Choroid plexus epithelial cell (primary cell): ENCODE measurements at regions not wholly inside any gene's neighbourhood (a gene's known extent, or its start where the extent isn't known, plus 50 kb on each side); places are given as distances from the start of the nearest gene placed in this dataset.

Experiments
- DNase-seq: peaks from one replicate; pipeline ENCODE4 v3.0.0-alpha.2; 2010; ENCODE audit warnings: low read depth
- H3K4me3 ChIP-seq: 2 replicates; pipeline ENCODE4 v1.5.1; 2011; ENCODE audit warnings: low read depth, mild to moderate bottlenecking, control low read depth, low read length, moderate library complexity
- TF ChIP-seq, protein P1 (sequence below): conservative IDR thresholded peaks from 2 replicates; pipeline ENCODE4 v1.5.1; 2011; ENCODE audit warnings: low read depth, mild to moderate bottlenecking, control low read depth, inconsistent platforms, low read length, moderate library complexity

DNA sequence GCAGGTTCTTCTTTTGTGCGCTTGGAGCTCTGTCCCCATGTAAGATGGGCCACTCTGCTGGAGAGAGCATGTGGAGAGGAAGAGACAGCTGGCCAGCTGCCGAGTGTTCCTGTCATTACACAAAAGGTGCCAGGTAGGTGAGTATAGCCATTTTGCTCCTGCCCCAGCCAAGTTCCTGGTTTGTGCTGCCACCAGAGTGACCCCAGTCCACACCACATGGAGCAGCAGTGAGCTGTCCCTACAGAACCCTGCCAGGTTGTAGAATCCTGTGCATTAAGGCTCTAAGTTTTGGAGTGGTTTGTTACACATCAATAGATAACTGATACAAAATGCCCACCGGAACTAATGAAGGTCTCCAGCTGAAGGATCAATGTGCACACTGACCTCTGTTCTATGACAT is 84.6 kb upstream of the GHITM start:
- H3K4me3 ChIP-seq, result no peak overlapping the region
- TF ChIP-seq, protein P1, sequence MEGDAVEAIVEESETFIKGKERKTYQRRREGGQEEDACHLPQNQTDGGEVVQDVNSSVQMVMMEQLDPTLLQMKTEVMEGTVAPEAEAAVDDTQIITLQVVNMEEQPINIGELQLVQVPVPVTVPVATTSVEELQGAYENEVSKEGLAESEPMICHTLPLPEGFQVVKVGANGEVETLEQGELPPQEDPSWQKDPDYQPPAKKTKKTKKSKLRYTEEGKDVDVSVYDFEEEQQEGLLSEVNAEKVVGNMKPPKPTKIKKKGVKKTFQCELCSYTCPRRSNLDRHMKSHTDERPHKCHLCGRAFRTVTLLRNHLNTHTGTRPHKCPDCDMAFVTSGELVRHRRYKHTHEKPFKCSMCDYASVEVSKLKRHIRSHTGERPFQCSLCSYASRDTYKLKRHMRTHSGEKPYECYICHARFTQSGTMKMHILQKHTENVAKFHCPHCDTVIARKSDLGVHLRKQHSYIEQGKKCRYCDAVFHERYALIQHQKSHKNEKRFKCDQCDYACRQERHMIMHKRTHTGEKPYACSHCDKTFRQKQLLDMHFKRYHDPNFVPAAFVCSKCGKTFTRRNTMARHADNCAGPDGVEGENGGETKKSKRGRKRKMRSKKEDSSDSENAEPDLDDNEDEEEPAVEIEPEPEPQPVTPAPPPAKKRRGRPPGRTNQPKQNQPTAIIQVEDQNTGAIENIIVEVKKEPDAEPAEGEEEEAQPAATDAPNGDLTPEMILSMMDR, result no peak
- no peak for DNase-seq

GRCh38 chr10:84059526-84059925 is 79.8 kb upstream of the GHITM start:
- TF ChIP-seq, protein P1, result no peak
- DNase-seq, result no peak
- no peak overlapping the region for H3K4me3 ChIP-seq

DNA sequence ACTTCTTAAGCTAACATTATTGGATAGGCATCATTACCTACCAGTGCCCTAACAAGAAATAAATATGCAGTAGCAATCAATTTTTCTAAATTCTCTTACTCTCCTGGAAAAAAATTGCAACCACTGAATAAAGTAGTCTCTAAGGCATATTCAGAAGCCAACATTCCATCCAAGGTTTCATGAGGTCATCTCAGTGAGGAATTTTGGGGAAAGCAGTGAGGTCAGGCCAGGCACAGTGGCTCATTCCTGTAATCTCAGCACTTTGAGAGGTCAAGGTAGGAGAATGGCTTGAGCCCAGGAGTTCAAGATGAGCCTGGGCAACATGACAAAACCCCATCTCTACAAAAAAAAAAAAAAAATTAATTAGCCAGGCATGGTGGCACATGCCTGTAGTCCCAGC is 75.9 kb upstream of the GHITM start:
- H3K4me3 ChIP-seq, result no peak overlapping the region
- DNase-seq, result no peak
- TF ChIP-seq, protein P1, result no peak

GRCh38 chr10:84065804-84066601 is 73.3 kb upstream of the GHITM start:
- no peak overlapping the region for H3K4me3 ChIP-seq
- TF ChIP-seq, protein P1, result no peak
- DNase-seq, result no peak

- no peak overlapping the region for H3K4me3 ChIP-seq
- no peak for DNase-seq
- TF ChIP-seq, protein P1, result no peak
Measured at GRCh38 chr10:84074521-84074920, 64.8 kb upstream of the GHITM start.

DNA sequence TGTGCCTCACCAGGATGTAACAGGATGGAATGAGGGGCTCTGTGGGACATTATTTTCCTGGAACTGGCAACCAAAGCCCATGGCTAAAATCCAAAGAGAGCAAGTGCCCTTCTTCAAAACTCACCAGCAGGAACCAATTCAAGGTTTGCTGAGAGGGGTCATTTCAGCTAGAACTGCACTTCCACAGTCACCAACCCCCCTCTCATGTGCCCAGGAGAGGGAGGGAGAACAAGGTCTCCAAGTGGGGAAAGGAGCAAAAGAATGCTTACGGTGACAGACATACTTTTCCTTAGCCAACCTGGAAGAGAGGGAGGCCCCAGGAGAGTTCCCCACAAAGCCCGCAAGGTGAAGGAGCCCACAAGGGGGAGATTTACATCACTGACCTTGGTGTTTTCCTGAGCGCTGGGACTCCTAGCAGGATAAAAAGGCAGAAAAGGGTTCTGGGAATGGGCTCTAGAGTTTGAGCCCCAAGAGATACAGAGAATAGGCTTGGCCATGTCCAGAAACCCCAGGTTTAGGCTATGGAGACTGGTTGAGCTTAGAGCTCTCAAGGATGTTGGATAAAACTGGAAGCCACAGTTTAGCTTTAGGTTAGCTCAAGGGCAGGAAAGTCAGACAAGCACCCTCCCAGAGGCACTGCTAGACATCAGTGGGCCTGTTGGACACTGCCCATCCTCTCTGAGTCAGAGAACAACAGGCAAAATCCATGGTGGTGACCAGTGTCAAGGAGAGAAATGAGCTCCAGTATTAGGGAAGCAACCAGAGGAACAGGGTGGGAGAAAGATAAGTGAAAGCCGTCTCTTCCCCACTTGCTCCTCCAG is 63.9 kb upstream of the GHITM start:
- TF ChIP-seq, protein P1, result no peak
- H3K4me3 ChIP-seq, result no peak overlapping the region
- no peak for DNase-seq
